IMR-90 (cell line): ENCODE measurements at regions not wholly inside any gene's neighbourhood (a gene's known extent, or its start where the extent isn't known, plus 50 kb on each side); places are given as distances from the start of the nearest gene placed in this dataset.

Source experiments
- ATAC-seq: fragments of 200-7000 bp; cut with Tn5 transposase; 2 replicates; pipeline ENCODE4 v1.9.1; 2020; ENCODE audit warnings: low read depth, mild to moderate bottlenecking, moderate library complexity
- BruUV-seq: library from RNA; stranded (reverse); fragments of 400-500 nt; replicated peaks from 2 replicates; lab custom pipeline; 2021; lab: Mats Ljungman, UMichigan
- CTCF ChIA-PET: fragments of 300-600 bp; formaldehyde crosslinking; extraction: SDS; loops from one replicate; lab custom pipeline; 2021; ENCODE audit warnings: antibody characterized with exemption; lab: Yijun Ruan, JAX
- POLR2A ChIA-PET: fragments of 300-600 bp; sonication (Branson Sonifier 250); formaldehyde crosslinking; loops from one replicate; lab custom pipeline; 2022; ENCODE audit warnings: antibody characterized with exemption; ENCODE audit not compliant: unreplicated experiment; lab: Charles Lee
- DNase-seq: peaks from one replicate; pipeline ENCODE4 v3.0.0; 2013
- H2AFZ ChIP-seq: replicated peaks from 2 replicates; pipeline ENCODE3; 2013; ENCODE audit warnings: low read length, mild to moderate bottlenecking; ENCODE audit not compliant: poor library complexity
- H2AK5ac ChIP-seq: 2 replicates; pipeline ENCODE4 v1.6.1; 2013; ENCODE audit warnings: low read depth, low read length, inconsistent platforms
- H2AK9ac ChIP-seq: replicated peaks from 2 replicates; pipeline ENCODE3; 2013; ENCODE audit warnings: mild to moderate bottlenecking, low read depth, low read length, moderate library complexity; ENCODE audit not compliant: poor library complexity
- H2BK120ac ChIP-seq: 2 replicates; pipeline ENCODE4 v1.6.1; 2013; ENCODE audit warnings: low read depth, low read length, inconsistent platforms
- H2BK15ac ChIP-seq: 3 replicates; pipeline ENCODE4 v1.6.1; 2013; ENCODE audit warnings: low read depth, low read length, inconsistent platforms
- H2BK20ac ChIP-seq: 2 replicates; pipeline ENCODE4 v1.6.1; 2013; ENCODE audit warnings: low read depth, mild to moderate bottlenecking, inconsistent platforms, low read length, moderate library complexity
- H2BK5ac ChIP-seq: 2 replicates; pipeline ENCODE4 v1.6.1; 2013; ENCODE audit warnings: mild to moderate bottlenecking, low read depth, low read length, inconsistent platforms; ENCODE audit not compliant: poor library complexity, severe bottlenecking
- H3K14ac ChIP-seq: replicated peaks from 2 replicates; pipeline ENCODE4 v1.6.1; 2013; ENCODE audit warnings: low read depth, low read length, inconsistent platforms
- H3K18ac ChIP-seq: 2 replicates; pipeline ENCODE4 v1.6.1; 2013; ENCODE audit warnings: low read depth, low read length, control low read depth
- H3K23ac ChIP-seq: 2 replicates; pipeline ENCODE4 v1.6.1; 2013; ENCODE audit warnings: low read depth, low read length, inconsistent platforms
- H3K27ac ChIP-seq: 2 replicates; pipeline ENCODE4 v1.5.1; 2013; ENCODE audit warnings: mild to moderate bottlenecking, control low read depth, low read length; ENCODE audit not compliant: insufficient read depth
- H3K27me3 ChIP-seq: 2 replicates; pipeline ENCODE4 v1.6.1; 2013; ENCODE audit warnings: low read length; ENCODE audit not compliant: control insufficient read depth, insufficient read depth
- H3K36me3 ChIP-seq: 2 replicates; pipeline ENCODE4 v1.6.1; 2013; ENCODE audit warnings: low read length, mixed read lengths; ENCODE audit not compliant: control insufficient read depth, insufficient read depth
- H3K4ac ChIP-seq: 2 replicates; pipeline ENCODE4 v1.6.1; 2013; ENCODE audit warnings: low read depth, low read length, inconsistent platforms
- H3K4me1 ChIP-seq: 2 replicates; pipeline ENCODE4 v1.6.1; 2013; ENCODE audit warnings: low read length, mixed read lengths; ENCODE audit not compliant: control insufficient read depth, insufficient read depth
- H3K4me2 ChIP-seq: 2 replicates; pipeline ENCODE4 v1.6.1; 2013; ENCODE audit warnings: low read depth, mild to moderate bottlenecking, control low read depth, low read length, moderate library complexity
- H3K4me3 ChIP-seq: 2 replicates; pipeline ENCODE4 v1.5.1; 2013; ENCODE audit warnings: low read depth, mild to moderate bottlenecking, control low read depth, low read length, moderate library complexity; ENCODE audit not compliant: insufficient read depth
- H3K56ac ChIP-seq: 2 replicates; pipeline ENCODE4 v1.6.1; 2013; ENCODE audit warnings: low read length, inconsistent platforms; ENCODE audit not compliant: insufficient read depth; ENCODE audit errors: extremely low read depth
- H3K79me1 ChIP-seq, 2 experiments: 2 replicates each; pipeline ENCODE4 v1.6.1; 2013; ENCODE audit warnings: low read length in 2 of 2, inconsistent platforms in 1 of 2, low read depth in 1 of 2
- H3K9ac ChIP-seq: 2 replicates; pipeline ENCODE4 v1.6.1; 2013; ENCODE audit warnings: low read depth, low read length, control low read depth
- H3K9me1 ChIP-seq: 2 replicates; pipeline ENCODE4 v1.6.1; 2013; ENCODE audit warnings: low read length, inconsistent platforms; ENCODE audit not compliant: insufficient read depth
- H3K9me3 ChIP-seq: 2 replicates; pipeline ENCODE4 v1.6.1; 2013; ENCODE audit warnings: low read length; ENCODE audit not compliant: control insufficient read depth, insufficient read depth
- H4K20me1 ChIP-seq: 2 replicates; pipeline ENCODE4 v1.6.1; 2013; ENCODE audit warnings: low read length, inconsistent platforms; ENCODE audit not compliant: insufficient read depth
- H4K5ac ChIP-seq: 2 replicates; pipeline ENCODE4 v1.6.1; 2013; ENCODE audit warnings: mild to moderate bottlenecking, low read depth, low read length, control low read depth
- H4K8ac ChIP-seq, 2 experiments: 2 replicates each; pipeline ENCODE4 v1.6.1; 2013; ENCODE audit warnings: low read depth in 2 of 2, low read length in 2 of 2, control low read depth in 1 of 2, inconsistent platforms in 1 of 2
- H4K91ac ChIP-seq: 2 replicates; pipeline ENCODE4 v1.6.1; 2013; ENCODE audit warnings: low read depth, low read length, inconsistent platforms; ENCODE audit not compliant: insufficient read depth
- BHLHE40 ChIP-seq: fragments of 150-350 bp; IDR thresholded peaks from 2 replicates; pipeline ENCODE4 v1.6.1; 2016; ENCODE audit warnings: mild to moderate bottlenecking, low read depth, low read length
- CEBPB ChIP-seq: IDR thresholded peaks from 2 replicates; pipeline ENCODE4 v1.6.1; 2012; ENCODE audit warnings: low read depth, low read length, improper control_type of control experiment
- CHD1 ChIP-seq: IDR thresholded peaks from 2 replicates; pipeline ENCODE4 v1.6.1; 2012; ENCODE audit warnings: low read depth, low read length, improper control_type of control experiment
- CTCF ChIP-seq: conservative IDR thresholded peaks from 2 replicates; pipeline ENCODE4 v1.5.1; 2012; ENCODE audit warnings: mild to moderate bottlenecking, low read depth, low read length, improper control_type of control experiment
- ELK1 ChIP-seq: fragments of 150-350 bp; IDR thresholded peaks from 2 replicates; pipeline ENCODE4 v1.6.1; 2016; ENCODE audit warnings: low read depth, mild to moderate bottlenecking, low read length, moderate library complexity, borderline replicate concordance
- FOS ChIP-seq: fragments of 150-350 bp; IDR thresholded peaks from 2 replicates; pipeline ENCODE4 v1.6.1; 2016; ENCODE audit warnings: low read depth, low read length
- MAFK ChIP-seq: IDR thresholded peaks from 2 replicates; pipeline ENCODE4 v1.6.1; 2012; ENCODE audit warnings: low read depth, low read length, improper control_type of control experiment
- MXI1 ChIP-seq: IDR thresholded peaks from 2 replicates; pipeline ENCODE4 v1.6.1; 2012; ENCODE audit warnings: low read depth, mild to moderate bottlenecking, low read length, moderate library complexity, borderline replicate concordance
- NFE2L2 ChIP-seq: fragments of 150-350 bp; IDR thresholded peaks from 2 replicates; pipeline ENCODE4 v1.6.1; 2016; ENCODE audit warnings: low read depth, mild to moderate bottlenecking, low read length
- POLR2A ChIP-seq: IDR thresholded peaks from 2 replicates; pipeline ENCODE4 v1.6.1; 2012; ENCODE audit warnings: mild to moderate bottlenecking, low read depth, low read length
- RAD21 ChIP-seq: IDR thresholded peaks from 2 replicates; pipeline ENCODE4 v1.6.1; 2012; ENCODE audit warnings: low read length, improper control_type of control experiment
- RFX5 ChIP-seq: IDR thresholded peaks from 2 replicates; pipeline ENCODE4 v1.8.0; 2012; ENCODE audit warnings: low read depth, mild to moderate bottlenecking, low read length, moderate library complexity
- SMC3 ChIP-seq: fragments of 150-350 bp; IDR thresholded peaks from 2 replicates; pipeline ENCODE4 v1.6.1; 2016; ENCODE audit warnings: low read depth, mild to moderate bottlenecking, antibody characterized with exemption, low read length, moderate library complexity
- USF2 ChIP-seq: fragments of 150-350 bp; IDR thresholded peaks from 2 replicates; pipeline ENCODE4 v1.6.1; 2017; ENCODE audit warnings: mild to moderate bottlenecking, antibody characterized with exemption, low read length, low read depth
- WGBS, 2 experiments: methylation state at CpG; one replicate each; pipeline versions ENCODE4 v1.1.5 to v1.1.7; 2013; ENCODE audit warnings: missing lambda C conversion rate in 2 of 2; ENCODE audit not compliant: insufficient read length in 1 of 2; ENCODE audit errors: extremely low coverage in 2 of 2; 5-methylcytosine and 5-hydroxymethylcytosine counted together
- dilution Hi-C: fragments of 300-500 bp; cut with HindIII; formaldehyde crosslinking; loops from one replicate; pipeline ENCODE4 v1.14.3; 2018; ENCODE audit warnings: low sequenced_read_pairs; ENCODE audit not compliant: unreplicated experiment
- in situ Hi-C: fragments of 300-500 bp; cut with MboI; formaldehyde crosslinking; loops from 3 replicates; pipeline ENCODE4 v1.14.3; 2019; ENCODE audit warnings: low sequenced_read_pairs, inconsistent platforms, mixed read lengths
- intact Hi-C: fragments of 100-400 bp; cut with micrococcal nuclease; formaldehyde crosslinking; loops from 2 replicates; pipeline ENCODE4 v1.10.0; 2022

- in situ Hi-C loops, result loop anchor here (10.0 kb wide), 1 partner anchor 50 kb away; no protein-coding TSS in a partner anchor
- no peak for DNase-seq
These were observed 61.0 kb downstream of the NPPC start for GRCh38 chr2:231865222-231865621.

More at GRCh38 chr2:231865222-231865621, 61.0 kb downstream of the NPPC start:
- Histone ChIP-seq H3K9ac (no peak overlapping the region), H3K18ac (no peak overlapping the region), H3K9me1 (no peaks in the 10 kb centered on the region), H2BK120ac (no peak overlapping the region), H4K5ac (no peak overlapping the region), H3K4me1 (no peaks in the 10 kb centered on the region), H3K14ac (no peak overlapping the region), H3K36me3 (no peaks in the 10 kb centered on the region), H3K27me3 (peaks cover 8% of the 10 kb centered on the region), H2BK5ac (no peak overlapping the region), H3K27ac (no peak overlapping the region), H2AK9ac (no peak overlapping the region), H3K56ac (no peak overlapping the region), H2AK5ac (no peak overlapping the region), H3K23ac (no peak overlapping the region), H4K91ac (no peak overlapping the region), H3K4ac (no peak overlapping the region), H3K4me2 (no peak overlapping the region), H2AFZ (no peak overlapping the region), H3K79me1 (no peaks in the 10 kb centered on the region), H4K8ac (no peak overlapping the region), H4K20me1 (no peaks in the 10 kb centered on the region), H3K9me3 (peaks cover 6% of the 10 kb centered on the region; the same call in 1 of the 2 replicates), H3K4me3 (no peak overlapping the region), H2BK20ac (no peak overlapping the region), H2BK15ac (no peak overlapping the region)
- WGBS, 2 experiments, result no CpG with 5 or more reads among the region's 1 CpG
- dilution Hi-C loops (no loop called here), intact Hi-C loops (no loop called here)
- no TSS peak for BruUV-seq
- ChIA-PET CTCF (no interaction called here), POLR2A (no interaction called here)
- ATAC-seq, result no peak
- TF ChIP-seq ELK1 (no peak), RFX5 (no peak), MAFK (no peak), CHD1 (no peak), RAD21 (no peak), SMC3 (no peak), MXI1 (no peak), FOS (no peak), NFE2L2 (no peak), BHLHE40 (no peak), CTCF (no peak), USF2 (no peak), CEBPB (no peak), POLR2A (no peak)
